CD14-positive monocyte (primary cell): ENCODE measurements at regions not wholly inside any gene's neighbourhood (a gene's known extent, or its start where the extent isn't known, plus 50 kb on each side); places are given as distances from the start of the nearest gene placed in this dataset.

Source experiments
- DNase-seq, 3 donors: peaks; one replicate each; pipeline ENCODE4 v3.0.0-alpha.2; 2011 to 2022
- H2AFZ ChIP-seq: 2 replicates; pipeline ENCODE4 v1.6.0; 2012; ENCODE audit warnings: mild to moderate bottlenecking, low read depth, low read length, inconsistent platforms; ENCODE audit not compliant: insufficient read depth, poor library complexity, severe bottlenecking
- H3K27ac ChIP-seq, 2 donors: 1 replicate in 1 of 2; 2 replicates in 1 of 2; pipeline ENCODE4 v1.5.1; 2012 to 2013; ENCODE audit warnings: low read length in 2 of 2, control low read depth in 1 of 2, inconsistent platforms in 1 of 2, low read depth in 1 of 2, mild to moderate bottlenecking in 1 of 2
- H3K27me3 ChIP-seq, 2 donors: one replicate each; pipeline versions ENCODE4 v1.6.0 to v1.6.1; 2011 to 2013; ENCODE audit warnings: low read length in 2 of 2; ENCODE audit not compliant: control insufficient read depth in 2 of 2, insufficient read depth in 2 of 2
- H3K36me3 ChIP-seq, 2 donors: replicated peaks in 1 of 2; 1 replicate in 1 of 2; 2 replicates in 1 of 2; pipeline versions ENCODE4 v1.5.1 to v1.6.1; 2012 to 2013; ENCODE audit warnings: low read length in 2 of 2, control low read depth in 1 of 2, inconsistent platforms in 1 of 2, mild to moderate bottlenecking in 1 of 2; ENCODE audit not compliant: insufficient read depth in 2 of 2, control insufficient read depth in 1 of 2
- H3K4me1 ChIP-seq, 2 donors: 1 replicate in 1 of 2; 2 replicates in 1 of 2; pipeline versions ENCODE4 v1.5.1 to v1.6.1; 2012 to 2013; ENCODE audit warnings: low read length in 2 of 2, control low read depth in 1 of 2, inconsistent platforms in 1 of 2, mild to moderate bottlenecking in 1 of 2, moderate library complexity in 1 of 2; ENCODE audit not compliant: insufficient read depth in 2 of 2, control insufficient read depth in 1 of 2
- H3K4me2 ChIP-seq: replicated peaks from 2 replicates; pipeline ENCODE3; 2012; ENCODE audit warnings: low read length, moderate library complexity, mild to moderate bottlenecking; ENCODE audit not compliant: poor library complexity, severe bottlenecking; ENCODE audit errors: extremely low read depth
- H3K4me3 ChIP-seq, 3 experiments: fragments of 200-600 bp in 1 of 3; sonication (generic) in 1 of 3; replicated peaks in 1 of 3; 1 replicate in 2 of 3; 2 replicates in 1 of 3; pipeline ENCODE4 v1.5.1; 2011 to 2013; ENCODE audit warnings: low read length in 3 of 3, mild to moderate bottlenecking in 3 of 3, control low read depth in 2 of 3, low read depth in 2 of 3, inconsistent platforms in 1 of 3, moderate library complexity in 1 of 3
- H3K79me2 ChIP-seq: 2 replicates; pipeline ENCODE4 v1.6.0; 2012; ENCODE audit warnings: mild to moderate bottlenecking, control low read depth, inconsistent platforms, low read length, moderate library complexity; ENCODE audit not compliant: insufficient read depth
- H3K9ac ChIP-seq: 2 replicates; pipeline ENCODE4 v1.6.0; 2017; ENCODE audit warnings: low read length, mild to moderate bottlenecking; ENCODE audit not compliant: insufficient read depth, poor library complexity, severe bottlenecking
- H3K9me3 ChIP-seq, 2 donors: replicated peaks in 1 of 2; 1 replicate in 1 of 2; 2 replicates in 1 of 2; pipeline versions ENCODE4 v1.5.1 to v1.6.1; 2012 to 2013; ENCODE audit warnings: low read length in 2 of 2, control low read depth in 1 of 2; ENCODE audit not compliant: control insufficient read depth in 1 of 2, insufficient read depth in 1 of 2
- H4K20me1 ChIP-seq: 2 replicates; pipeline ENCODE4 v1.6.0; 2012; ENCODE audit warnings: mild to moderate bottlenecking, low read length, control low read depth, moderate library complexity; ENCODE audit not compliant: insufficient read depth
- H3K27ac Mint-ChIP-seq, 7 donors: one replicate each; pipeline ENCODE4 v1.8.0; 2020; ENCODE audit warnings: mild to moderate bottlenecking in 7 of 7, mixed read lengths in 7 of 7, moderate library complexity in 6 of 7, inconsistent platforms in 2 of 7
- H3K27me3 Mint-ChIP-seq, 3 donors: one replicate each; pipeline ENCODE4 v1.8.0; 2021 to 2022; ENCODE audit warnings: low read depth in 3 of 3, mild to moderate bottlenecking in 3 of 3, mixed read lengths in 3 of 3, moderate library complexity in 3 of 3, inconsistent platforms in 1 of 3
- H3K36me3 Mint-ChIP-seq, 2 donors: one replicate each; pipeline ENCODE4 v1.8.0; 2020; ENCODE audit warnings: mixed read lengths in 2 of 2, inconsistent platforms in 1 of 2, mild to moderate bottlenecking in 1 of 2
- H3K4me1 Mint-ChIP-seq: one replicate; pipeline ENCODE4 v1.8.0; 2020; ENCODE audit warnings: mild to moderate bottlenecking, mixed read lengths
- H3K4me3 Mint-ChIP-seq, 2 donors: one replicate each; pipeline ENCODE4 v1.8.0; 2020; ENCODE audit warnings: mild to moderate bottlenecking in 2 of 2, mixed read lengths in 2 of 2, moderate library complexity in 1 of 2
- H3K9me3 Mint-ChIP-seq, 7 donors: one replicate each; pipeline ENCODE4 v1.8.0; 2020 to 2022; ENCODE audit warnings: mixed read lengths in 7 of 7, mild to moderate bottlenecking in 6 of 7, moderate library complexity in 6 of 7, inconsistent platforms in 2 of 7
- WGBS: methylation state at CpG from one replicate; pipeline ENCODE4 v1.1.5; 2013; ENCODE audit warnings: missing lambda C conversion rate; ENCODE audit not compliant: insufficient coverage; 5-methylcytosine and 5-hydroxymethylcytosine counted together
- intact Hi-C, 2 donors: fragments of 100-400 bp; cut with micrococcal nuclease; formaldehyde crosslinking; loops; one replicate each; pipeline versions ENCODE4 v1.15.0 to v1.15.1; 2023
- TF ChIP-seq, protein P1 (sequence below): fragments of 200-600 bp; IDR thresholded peaks from one replicate; pipeline ENCODE4 v1.8.0; 2022; ENCODE audit warnings: antibody characterized with exemption, mild to moderate bottlenecking

DNA sequence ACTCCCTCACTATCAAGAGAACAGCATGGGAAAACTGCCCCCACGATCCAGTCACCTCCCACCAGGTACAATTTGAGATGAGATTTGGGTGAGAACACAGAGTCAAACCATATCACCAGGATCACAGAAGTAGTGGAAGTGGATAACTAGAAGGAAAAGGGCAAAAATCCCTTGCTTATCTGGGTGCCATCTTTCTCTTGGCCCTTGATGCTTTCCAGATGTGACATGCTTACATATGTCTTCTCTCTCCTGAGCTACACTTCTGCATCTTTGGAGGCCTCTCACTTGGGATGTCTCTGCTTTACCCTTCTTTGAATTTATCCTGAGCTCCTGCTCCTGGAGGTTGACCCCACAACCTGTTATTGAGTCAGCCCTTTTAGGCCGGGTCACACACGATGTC, 57.6 kb upstream of the APOBEC4 start:
- Histone ChIP-seq H2AFZ (no peak overlapping the region), H3K9ac (no peak overlapping the region), H3K4me3 (no peak overlapping the region), H3K36me3 (no peaks in the 10 kb centered on the region), H3K27me3 (no peaks in the 10 kb centered on the region), H3K4me1 (no peaks in the 10 kb centered on the region), H3K9me3 (peaks cover 0 to 3% of the 10 kb centered on the region in 2 donors), H3K79me2 (no peaks in the 10 kb centered on the region), H3K4me2 (no peak overlapping the region), H3K27ac (no peak overlapping the region), H4K20me1 (no peaks in the 10 kb centered on the region)
- Mint-ChIP-seq H3K36me3 (no peaks in the 10 kb centered on the region), H3K4me3 (no peak overlapping the region), H3K9me3 (peaks cover 0 to 7% (median 0%) of the 10 kb centered on the region in 7 donors), H3K27ac (no peak overlapping the region), H3K27me3 (peaks cover 0 to 2% (median 0%) of the 10 kb centered on the region in 3 donors), H3K4me1 (no peaks in the 10 kb centered on the region)
- intact Hi-C loops = no loop called here
- TF ChIP-seq, protein P1, sequence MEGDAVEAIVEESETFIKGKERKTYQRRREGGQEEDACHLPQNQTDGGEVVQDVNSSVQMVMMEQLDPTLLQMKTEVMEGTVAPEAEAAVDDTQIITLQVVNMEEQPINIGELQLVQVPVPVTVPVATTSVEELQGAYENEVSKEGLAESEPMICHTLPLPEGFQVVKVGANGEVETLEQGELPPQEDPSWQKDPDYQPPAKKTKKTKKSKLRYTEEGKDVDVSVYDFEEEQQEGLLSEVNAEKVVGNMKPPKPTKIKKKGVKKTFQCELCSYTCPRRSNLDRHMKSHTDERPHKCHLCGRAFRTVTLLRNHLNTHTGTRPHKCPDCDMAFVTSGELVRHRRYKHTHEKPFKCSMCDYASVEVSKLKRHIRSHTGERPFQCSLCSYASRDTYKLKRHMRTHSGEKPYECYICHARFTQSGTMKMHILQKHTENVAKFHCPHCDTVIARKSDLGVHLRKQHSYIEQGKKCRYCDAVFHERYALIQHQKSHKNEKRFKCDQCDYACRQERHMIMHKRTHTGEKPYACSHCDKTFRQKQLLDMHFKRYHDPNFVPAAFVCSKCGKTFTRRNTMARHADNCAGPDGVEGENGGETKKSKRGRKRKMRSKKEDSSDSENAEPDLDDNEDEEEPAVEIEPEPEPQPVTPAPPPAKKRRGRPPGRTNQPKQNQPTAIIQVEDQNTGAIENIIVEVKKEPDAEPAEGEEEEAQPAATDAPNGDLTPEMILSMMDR = no peak
- WGBS = 100% methylated on average over 2 of the region's 3 CpGs
- DNase-seq = no peak

DNA sequence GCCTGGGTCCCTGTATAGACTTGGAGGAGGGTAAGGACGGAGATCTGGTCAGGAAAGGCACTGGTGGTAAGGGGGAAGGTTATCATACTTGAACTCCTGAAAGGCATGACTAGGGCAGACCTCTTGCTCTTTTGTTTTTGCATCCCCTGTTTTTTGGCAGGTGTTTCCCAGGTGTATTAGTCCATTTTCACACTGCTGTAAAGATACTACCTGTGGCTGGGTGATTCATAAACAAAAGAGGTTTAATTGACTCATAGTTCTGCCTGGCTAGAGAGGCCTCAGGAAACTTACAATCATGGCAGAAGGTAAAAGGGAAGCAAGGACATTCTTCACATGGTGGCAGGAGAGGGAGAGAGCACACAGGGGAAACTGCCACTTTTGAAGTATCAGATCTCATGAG, 57.2 kb upstream of the APOBEC4 start:
- Mint-ChIP-seq H3K36me3 (no peaks in the 10 kb centered on the region), H3K4me1 (no peaks in the 10 kb centered on the region), H3K4me3 (no peak overlapping the region), H3K27me3 (no peaks in the 10 kb centered on the region), H3K27ac (no peak overlapping the region), H3K9me3 (peaks cover 0 to 7% (median 0%) of the 10 kb centered on the region in 7 donors)
- H3K27ac ChIP-seq = no peak overlapping the region
- H3K9ac ChIP-seq = no peak overlapping the region
- H3K4me3 ChIP-seq = no peak overlapping the region
- H3K4me2 ChIP-seq = no peak overlapping the region
- no peaks in the 10 kb centered on the region for H3K4me1 ChIP-seq
- peaks cover 0 to 3% of the 10 kb centered on the region in 2 donors for H3K9me3 ChIP-seq
- WGBS = no CpG with 5 or more reads among the region's 1 CpG
- H2AFZ ChIP-seq = no peak overlapping the region
- no peaks in the 10 kb centered on the region for H4K20me1 ChIP-seq
- DNase-seq = no peak
- TF ChIP-seq, protein P1 = no peak
- intact Hi-C loops = no loop called here
- no peaks in the 10 kb centered on the region for H3K27me3 ChIP-seq
- H3K79me2 ChIP-seq = no peaks in the 10 kb centered on the region
- no peaks in the 10 kb centered on the region for H3K36me3 ChIP-seq
